ENCODE measurements at regions not wholly inside any gene's neighbourhood (a gene's known extent, or its start where the extent isn't known, plus 50 kb on each side); places are given as distances from the start of the nearest gene placed in this dataset.

GRCh38 chr14:96633096-96633495 lies 130.9 kb downstream of the PAPOLA start:
- no peak for DNase-seq (ENCODE audit: low read depth)
- ChIA-PET POLR2A (no interaction called here), CTCF (no interaction called here)
- TF ChIP-seq CTCF (IDR thresholded peaks at IDR 0.05; ENCODE audit: insufficient read depth, low read depth, low read length) = no peak
- Histone ChIP-seq H3K27me3 (ENCODE audit: control insufficient read depth, insufficient read depth, low read length) (no peaks in the 10 kb centered on the region), H3K36me3 (ENCODE audit: control insufficient read depth, insufficient read depth, low read length) (no peaks in the 10 kb centered on the region), H3K4me3 (ENCODE audit: low read depth, low read length) (no peak overlapping the region)

- H3K27me3 ChIP-seq (ENCODE audit: control insufficient read depth, insufficient read depth, low read length) = no peaks in the 10 kb centered on the region
- ChIA-PET CTCF (no interaction called here), POLR2A (no interaction called here)
- TF ChIP-seq CTCF (IDR thresholded peaks at IDR 0.05; ENCODE audit: insufficient read depth, low read depth, low read length) = no peak
- DNase-seq (ENCODE audit: low read depth) = no peak
- H3K4me3 ChIP-seq (ENCODE audit: low read depth, low read length) = no peak overlapping the region
- no peaks in the 10 kb centered on the region for H3K36me3 ChIP-seq (ENCODE audit: control insufficient read depth, insufficient read depth, low read length)
These were observed 132.3 kb downstream of the PAPOLA start for GRCh38 chr14:96634481-96634880.

- Histone ChIP-seq H3K27me3 (ENCODE audit: control insufficient read depth, insufficient read depth, low read length) (no peaks in the 10 kb centered on the region), H3K36me3 (ENCODE audit: control insufficient read depth, insufficient read depth, low read length) (no peaks in the 10 kb centered on the region), H3K4me3 (ENCODE audit: low read depth, low read length) (no peak overlapping the region)
- CTCF ChIA-PET = no interaction called here
- POLR2A ChIA-PET = no interaction called here
- no peak for TF ChIP-seq CTCF (IDR thresholded peaks at IDR 0.05; ENCODE audit: insufficient read depth, low read depth, low read length)
- DNase-seq (ENCODE audit: low read depth) = no peak
These were observed 132.7 kb downstream of the PAPOLA start for GRCh38 chr14:96634896-96635295.

GRCh38 chr14:96635850-96636249 lies 133.7 kb downstream of the PAPOLA start:
- H3K4me3 ChIP-seq (ENCODE audit: low read depth, low read length) = no peak overlapping the region
- H3K36me3 ChIP-seq (ENCODE audit: control insufficient read depth, insufficient read depth, low read length) = no peaks in the 10 kb centered on the region
- POLR2A ChIA-PET = no interaction called here
- no peak for TF ChIP-seq CTCF (IDR thresholded peaks at IDR 0.05; ENCODE audit: insufficient read depth, low read depth, low read length)
- H3K27me3 ChIP-seq (ENCODE audit: control insufficient read depth, insufficient read depth, low read length) = no peaks in the 10 kb centered on the region
- CTCF ChIA-PET = no interaction called here
- DNase-seq (ENCODE audit: low read depth) = no peak

- no peak for TF ChIP-seq CTCF (IDR thresholded peaks at IDR 0.05; ENCODE audit: insufficient read depth, low read depth, low read length)
- Histone ChIP-seq H3K27me3 (ENCODE audit: control insufficient read depth, insufficient read depth, low read length) (no peaks in the 10 kb centered on the region), H3K4me3 (ENCODE audit: low read depth, low read length) (no peak overlapping the region), H3K36me3 (ENCODE audit: control insufficient read depth, insufficient read depth, low read length) (no peaks in the 10 kb centered on the region)
- POLR2A ChIA-PET = no interaction called here
- DNase-seq (ENCODE audit: low read depth) = no peak
- CTCF ChIA-PET = no interaction called here
These were observed 135.3 kb downstream of the PAPOLA start for GRCh38 chr14:96637521-96637920.

All from BJ (cell line).